ENCODE measurements at regions not wholly inside any gene's neighbourhood (a gene's known extent, or its start where the extent isn't known, plus 50 kb on each side); places are given as distances from the start of the nearest gene placed in this dataset.

GRCh38 chr3:22893644-22894325 lies 309.3 kb upstream of the UBE2E2 start:
- no peak for DNase-seq (ENCODE audit: low spot score)

- no peak for DNase-seq (ENCODE audit: low spot score)
Measured at GRCh38 chr3:22894865-22895264, 308.3 kb upstream of the UBE2E2 start.

- DNase-seq (ENCODE audit: low spot score), result no peak
Measured at GRCh38 chr3:22895671-22896070, 307.5 kb upstream of the UBE2E2 start.

GRCh38 chr3:22898558-22898957 lies 304.6 kb upstream of the UBE2E2 start:
- no peak for DNase-seq (ENCODE audit: low spot score)

GRCh38 chr3:22899441-22899840 lies 303.7 kb upstream of the UBE2E2 start:
- no peak for DNase-seq (ENCODE audit: low spot score)

GRCh38 chr3:22900296-22900695 lies 302.8 kb upstream of the UBE2E2 start:
- DNase-seq (ENCODE audit: low spot score), result no peak

- DNase-seq (ENCODE audit: low spot score), result no peak
Measured at GRCh38 chr3:22901684-22902083, 301.4 kb upstream of the UBE2E2 start.

GRCh38 chr3:22907161-22907780 lies 295.9 kb upstream of the UBE2E2 start:
- DNase-seq (ENCODE audit: low spot score), result peak; percentile 56

GRCh38 chr3:22907796-22908195 lies 295.3 kb upstream of the UBE2E2 start:
- DNase-seq (ENCODE audit: low spot score), result peak; percentile 20

- DNase-seq (ENCODE audit: low spot score), result no peak
Measured at GRCh38 chr3:22908989-22909507, 294.1 kb upstream of the UBE2E2 start.

- no peak for DNase-seq (ENCODE audit: low spot score)
Measured at GRCh38 chr3:22916933-22917332, 286.2 kb upstream of the UBE2E2 start.

GRCh38 chr3:22920006-22920405 lies 283.1 kb upstream of the UBE2E2 start:
- no peak for DNase-seq (ENCODE audit: low spot score)

GRCh38 chr3:22922317-22922716 lies 280.8 kb upstream of the UBE2E2 start:
- peak; percentile 30 for DNase-seq (ENCODE audit: low spot score)

GRCh38 chr3:22923711-22924110 lies 279.4 kb upstream of the UBE2E2 start:
- no peak for DNase-seq (ENCODE audit: low spot score)

- DNase-seq (ENCODE audit: low spot score), result no peak
Measured at GRCh38 chr3:22928216-22929110, 274.7 kb upstream of the UBE2E2 start.

GRCh38 chr3:22933051-22933840 lies 269.9 kb upstream of the UBE2E2 start:
- no peak for DNase-seq (ENCODE audit: low spot score)

GRCh38 chr3:22933841-22934116 lies 269.3 kb upstream of the UBE2E2 start:
- DNase-seq (ENCODE audit: low spot score), result no peak

GRCh38 chr3:22935040-22935439 lies 268.1 kb upstream of the UBE2E2 start:
- peak; percentile 18 for DNase-seq (ENCODE audit: low spot score)

GRCh38 chr3:22937536-22937935 lies 265.6 kb upstream of the UBE2E2 start:
- no peak for DNase-seq (ENCODE audit: low spot score)

GRCh38 chr3:22938739-22939138 lies 264.4 kb upstream of the UBE2E2 start:
- no peak for DNase-seq (ENCODE audit: low spot score)

GRCh38 chr3:22939349-22939748 lies 263.8 kb upstream of the UBE2E2 start:
- DNase-seq (ENCODE audit: low spot score), result no peak

GRCh38 chr3:22940285-22940684 lies 262.8 kb upstream of the UBE2E2 start:
- DNase-seq (ENCODE audit: low spot score), result no peak

All from kidney tubule cell (primary cell).